Gastroesophageal sphincter (tissue), 3 donors: ENCODE measurements at regions not wholly inside any gene's neighbourhood (a gene's known extent, or its start where the extent isn't known, plus 50 kb on each side); places are given as distances from the start of the nearest gene placed in this dataset.

Experiments used
- CTCF ChIP-seq, 4 experiments: fragments of 200-600 bp in 2 of 4; fragments of 450-650 bp in 2 of 4; sonication (generic) in 1 of 4; IDR thresholded peaks; one replicate each; pipeline ENCODE4 v1.5.1; 2017 to 2019; ENCODE audit warnings: antibody characterized with exemption in 4 of 4, mild to moderate bottlenecking in 2 of 4, moderate library complexity in 2 of 4
- EP300 ChIP-seq: sonication (generic); formaldehyde crosslinking; IDR thresholded peaks from one replicate; pipeline ENCODE4 v1.6.1; 2017; ENCODE audit warnings: antibody characterized with exemption, mild to moderate bottlenecking
- POLR2A ChIP-seq, 2 donors: fragments of 450-650 bp; IDR thresholded peaks; one replicate each; pipeline ENCODE4 v1.6.1; 2017; ENCODE audit warnings: antibody characterized with exemption in 2 of 2, mild to moderate bottlenecking in 2 of 2, moderate library complexity in 1 of 2
- POLR2AphosphoS5 ChIP-seq: sonication (generic); formaldehyde crosslinking; IDR thresholded peaks from one replicate; pipeline ENCODE4 v1.6.1; 2017; ENCODE audit warnings: antibody characterized with exemption

- no peak for TF ChIP-seq POLR2A (IDR thresholded peaks at IDR 0.05)
- no peak for TF ChIP-seq CTCF (IDR thresholded peaks at IDR 0.05)
- no peak for TF ChIP-seq POLR2AphosphoS5
- TF ChIP-seq EP300, result no peak
Observed at GRCh38 chr22:48241658-48242057, 1479.2 kb downstream of the TBC1D22A start.
